ENCODE measurements at regions not wholly inside any gene's neighbourhood (a gene's known extent, or its start where the extent isn't known, plus 50 kb on each side); places are given as distances from the start of the nearest gene placed in this dataset.

DNA sequence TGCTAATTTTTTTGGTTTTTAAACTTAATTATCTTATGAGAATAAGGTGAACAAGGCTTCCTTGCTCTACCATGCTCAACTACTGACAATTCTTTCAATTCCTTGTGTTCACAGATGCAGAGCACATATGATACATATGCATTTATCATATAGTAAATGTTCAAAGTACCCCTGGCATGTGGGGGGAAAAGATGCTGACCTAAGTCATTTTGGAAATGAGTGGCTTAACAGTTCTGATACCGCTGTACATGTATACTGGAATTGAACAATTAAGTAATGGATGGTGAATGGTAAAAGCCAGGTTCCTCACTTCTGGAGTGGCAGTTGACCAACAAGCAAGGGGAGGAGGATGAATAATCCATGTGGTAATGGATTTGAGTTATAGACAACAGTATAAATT lies 149.6 kb downstream of the NAF1 start:
- DNase-seq (ENCODE audit: low read depth), result no peak
- TF ChIP-seq, protein P1, sequence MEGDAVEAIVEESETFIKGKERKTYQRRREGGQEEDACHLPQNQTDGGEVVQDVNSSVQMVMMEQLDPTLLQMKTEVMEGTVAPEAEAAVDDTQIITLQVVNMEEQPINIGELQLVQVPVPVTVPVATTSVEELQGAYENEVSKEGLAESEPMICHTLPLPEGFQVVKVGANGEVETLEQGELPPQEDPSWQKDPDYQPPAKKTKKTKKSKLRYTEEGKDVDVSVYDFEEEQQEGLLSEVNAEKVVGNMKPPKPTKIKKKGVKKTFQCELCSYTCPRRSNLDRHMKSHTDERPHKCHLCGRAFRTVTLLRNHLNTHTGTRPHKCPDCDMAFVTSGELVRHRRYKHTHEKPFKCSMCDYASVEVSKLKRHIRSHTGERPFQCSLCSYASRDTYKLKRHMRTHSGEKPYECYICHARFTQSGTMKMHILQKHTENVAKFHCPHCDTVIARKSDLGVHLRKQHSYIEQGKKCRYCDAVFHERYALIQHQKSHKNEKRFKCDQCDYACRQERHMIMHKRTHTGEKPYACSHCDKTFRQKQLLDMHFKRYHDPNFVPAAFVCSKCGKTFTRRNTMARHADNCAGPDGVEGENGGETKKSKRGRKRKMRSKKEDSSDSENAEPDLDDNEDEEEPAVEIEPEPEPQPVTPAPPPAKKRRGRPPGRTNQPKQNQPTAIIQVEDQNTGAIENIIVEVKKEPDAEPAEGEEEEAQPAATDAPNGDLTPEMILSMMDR (IDR thresholded peaks at IDR 0.05; ENCODE audit: insufficient read depth, low read depth, low read length, missing control alignments), result no peak
- no peak overlapping the region for H3K4me3 ChIP-seq (ENCODE audit: low read length)

DNA sequence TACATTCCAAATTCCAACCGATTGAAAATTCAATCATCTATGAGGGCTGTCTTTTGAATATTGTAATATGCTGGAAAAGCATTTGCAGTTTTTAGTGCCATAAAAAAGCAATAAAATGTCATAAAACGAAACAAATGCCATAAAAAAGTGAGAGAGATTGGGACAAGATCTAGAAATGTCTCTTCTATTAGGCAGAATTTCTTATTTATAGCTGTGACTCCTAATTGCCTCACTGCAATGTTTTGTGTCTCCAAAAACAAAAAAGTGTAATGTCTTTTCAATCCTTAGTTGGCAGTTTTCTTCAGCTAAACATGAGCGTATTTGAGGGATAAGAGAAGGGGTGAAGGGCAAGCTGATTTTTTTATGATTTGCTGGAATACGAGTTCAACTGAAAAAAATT lies 153.9 kb downstream of the NAF1 start:
- TF ChIP-seq, protein P1 (IDR thresholded peaks at IDR 0.05; ENCODE audit: insufficient read depth, low read depth, low read length, missing control alignments), result no peak
- no peak for DNase-seq (ENCODE audit: low read depth)
- H3K4me3 ChIP-seq (ENCODE audit: low read length), result no peak overlapping the region

DNA sequence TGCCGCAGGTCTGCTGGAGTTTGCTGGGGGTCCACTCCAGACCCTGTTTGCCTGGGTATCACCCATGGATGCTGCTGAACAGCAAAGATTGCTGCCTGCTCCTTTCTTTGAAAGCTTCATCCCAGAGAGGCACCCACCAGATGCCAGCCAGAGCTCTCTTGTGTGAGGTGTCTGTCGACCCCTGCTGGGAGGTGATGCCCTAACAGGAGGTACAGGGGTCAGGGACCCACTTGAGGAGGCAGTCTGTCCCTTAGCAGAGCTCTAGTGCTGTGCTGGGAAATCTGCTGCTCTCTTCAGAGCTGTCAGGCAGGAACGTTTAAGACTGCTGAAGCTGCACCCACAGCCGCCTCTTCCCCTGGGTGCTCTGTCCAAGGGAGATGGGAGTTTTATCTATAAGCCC lies 162.7 kb downstream of the NAF1 start:
- DNase-seq (ENCODE audit: low read depth), result no peak
- no peak overlapping the region for H3K4me3 ChIP-seq (ENCODE audit: low read length)
- TF ChIP-seq, protein P1 (IDR thresholded peaks at IDR 0.05; ENCODE audit: insufficient read depth, low read depth, low read length, missing control alignments), result no peak

DNA sequence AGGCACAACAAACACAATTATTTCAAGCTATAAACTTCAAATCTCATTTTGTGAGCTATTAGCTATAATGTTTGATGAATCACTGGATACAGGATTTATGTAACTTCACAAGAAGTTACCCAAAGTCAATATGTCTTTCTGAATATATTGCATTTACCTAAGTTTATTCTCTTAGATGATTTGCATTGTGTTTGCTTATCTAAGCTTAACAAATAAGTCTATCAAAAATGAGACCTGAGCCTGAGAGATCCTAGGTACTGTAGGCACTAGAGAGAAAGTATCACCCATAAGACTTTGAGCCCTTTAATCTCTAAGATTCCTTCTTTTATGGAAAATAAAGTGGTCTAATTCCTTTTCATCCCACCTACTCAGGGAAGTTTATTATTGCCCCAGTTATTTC lies 178.2 kb downstream of the NAF1 start:
- no peak for DNase-seq (ENCODE audit: low read depth)
- TF ChIP-seq, protein P1 (IDR thresholded peaks at IDR 0.05; ENCODE audit: insufficient read depth, low read depth, low read length, missing control alignments), result no peak
- no peak overlapping the region for H3K4me3 ChIP-seq (ENCODE audit: low read length)

DNA sequence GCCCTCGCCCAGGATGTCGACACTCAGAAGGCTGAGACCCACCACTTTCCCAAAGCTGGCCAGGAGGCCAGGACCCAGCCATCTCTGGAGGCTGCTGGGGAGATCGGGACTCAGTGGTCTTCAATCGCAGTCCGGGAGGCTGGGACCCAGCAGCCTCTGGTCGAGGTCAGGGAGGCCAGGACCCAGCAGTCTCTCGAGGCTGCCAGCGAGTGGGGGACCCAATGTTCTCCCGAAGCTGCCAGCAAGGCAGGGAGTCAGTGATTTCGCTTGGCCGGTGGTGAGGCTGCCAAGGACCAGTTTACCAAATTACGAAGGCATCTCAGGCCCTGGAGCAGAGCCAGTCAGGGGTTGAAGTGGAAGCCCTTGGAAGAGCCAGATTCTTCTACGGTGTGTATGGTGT lies 181.6 kb downstream of the NAF1 start:
- no peak for DNase-seq (ENCODE audit: low read depth)
- TF ChIP-seq, protein P1 (IDR thresholded peaks at IDR 0.05; ENCODE audit: insufficient read depth, low read depth, low read length, missing control alignments), result no peak
- no peak overlapping the region for H3K4me3 ChIP-seq (ENCODE audit: low read length)

DNA sequence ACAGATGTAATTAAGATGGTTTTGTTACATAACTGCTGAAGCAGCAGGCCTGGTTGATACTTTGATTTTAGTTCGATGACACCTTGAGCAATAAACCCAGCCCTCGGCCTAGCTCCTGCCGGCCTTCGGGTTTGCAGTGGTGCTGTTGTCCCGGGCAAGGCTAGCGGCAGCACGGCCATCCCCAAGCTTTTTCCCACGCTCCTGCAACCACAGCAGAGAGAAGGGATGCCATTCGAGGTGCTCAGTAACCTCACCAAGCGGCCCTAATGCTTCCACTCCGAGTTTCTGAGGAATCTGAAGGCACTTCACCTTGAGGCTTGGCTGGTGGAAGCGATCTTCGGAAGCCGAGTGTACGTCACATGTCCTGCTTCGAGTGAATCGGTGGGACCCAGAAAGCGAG lies 182.1 kb downstream of the NAF1 start:
- TF ChIP-seq, protein P1 (IDR thresholded peaks at IDR 0.05; ENCODE audit: insufficient read depth, low read depth, low read length, missing control alignments), result no peak
- H3K4me3 ChIP-seq (ENCODE audit: low read length), result no peak overlapping the region
- no peak for DNase-seq (ENCODE audit: low read depth)

DNA sequence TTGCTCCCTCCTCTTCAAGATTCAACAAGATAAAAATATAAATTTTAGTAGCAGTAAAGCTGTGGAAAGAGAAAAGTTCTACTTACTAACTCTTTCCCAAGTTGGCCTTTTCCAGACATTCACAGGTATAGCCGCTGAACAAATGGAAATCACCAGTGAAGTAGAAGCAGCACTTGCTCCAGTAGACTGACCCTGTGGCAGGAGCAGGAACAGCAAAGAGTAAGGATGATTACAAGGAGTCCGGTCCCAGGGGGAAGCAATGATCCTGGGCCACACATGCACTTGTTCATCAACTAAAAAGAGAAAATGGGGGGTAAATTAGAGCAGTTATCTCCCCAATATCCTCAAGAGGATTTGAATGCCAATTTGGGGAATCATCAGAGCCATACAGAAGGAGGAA lies 184.9 kb downstream of the NAF1 start:
- TF ChIP-seq, protein P1 (IDR thresholded peaks at IDR 0.05; ENCODE audit: insufficient read depth, low read depth, low read length, missing control alignments), result no peak
- no peak for DNase-seq (ENCODE audit: low read depth)
- H3K4me3 ChIP-seq (ENCODE audit: low read length), result no peak overlapping the region
